ENCODE measurements at regions not wholly inside any gene's neighbourhood (a gene's known extent, or its start where the extent isn't known, plus 50 kb on each side); places are given as distances from the start of the nearest gene placed in this dataset.

DNA sequence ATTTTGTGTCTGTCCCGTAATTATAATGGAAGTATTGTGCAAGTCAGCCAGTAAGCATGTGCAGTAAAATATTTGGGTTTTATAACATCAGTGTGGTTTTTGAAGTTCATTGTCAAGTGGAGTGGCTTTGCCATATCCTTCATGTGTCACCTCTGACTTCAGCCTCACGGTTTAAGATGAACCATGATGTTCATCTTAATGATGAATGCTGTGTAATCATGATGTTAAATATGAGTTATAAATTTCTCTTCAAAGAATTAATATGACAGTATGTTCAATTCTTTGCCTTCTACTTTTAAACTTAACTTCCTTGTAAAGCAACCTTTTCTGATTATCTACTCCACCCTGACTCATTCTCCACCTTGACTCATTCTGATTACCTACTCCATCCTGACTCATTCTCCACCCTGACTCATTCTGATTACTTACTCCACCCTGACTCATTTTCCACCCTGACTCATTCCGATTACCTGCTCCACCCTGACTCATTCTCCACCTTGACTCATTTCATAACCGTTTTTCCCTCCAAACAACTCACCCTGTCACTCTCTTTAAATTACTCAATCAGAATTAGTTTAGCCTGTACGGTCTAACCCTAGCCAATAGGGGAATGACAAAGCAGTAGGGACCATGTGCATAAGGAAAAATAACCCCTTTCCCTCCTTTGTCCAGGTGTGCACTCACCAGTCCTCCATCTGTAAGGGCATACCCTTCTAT lies 50.3 kb upstream of the ANKRD10 start:
- peak; percentile 71 for DNase-seq (ENCODE audit: extremely low read depth, low read depth)
- no peak overlapping the region for H3K4me3 ChIP-seq (replicated peaks; ENCODE audit: low read depth, low read length)
- TF ChIP-seq, protein P1, sequence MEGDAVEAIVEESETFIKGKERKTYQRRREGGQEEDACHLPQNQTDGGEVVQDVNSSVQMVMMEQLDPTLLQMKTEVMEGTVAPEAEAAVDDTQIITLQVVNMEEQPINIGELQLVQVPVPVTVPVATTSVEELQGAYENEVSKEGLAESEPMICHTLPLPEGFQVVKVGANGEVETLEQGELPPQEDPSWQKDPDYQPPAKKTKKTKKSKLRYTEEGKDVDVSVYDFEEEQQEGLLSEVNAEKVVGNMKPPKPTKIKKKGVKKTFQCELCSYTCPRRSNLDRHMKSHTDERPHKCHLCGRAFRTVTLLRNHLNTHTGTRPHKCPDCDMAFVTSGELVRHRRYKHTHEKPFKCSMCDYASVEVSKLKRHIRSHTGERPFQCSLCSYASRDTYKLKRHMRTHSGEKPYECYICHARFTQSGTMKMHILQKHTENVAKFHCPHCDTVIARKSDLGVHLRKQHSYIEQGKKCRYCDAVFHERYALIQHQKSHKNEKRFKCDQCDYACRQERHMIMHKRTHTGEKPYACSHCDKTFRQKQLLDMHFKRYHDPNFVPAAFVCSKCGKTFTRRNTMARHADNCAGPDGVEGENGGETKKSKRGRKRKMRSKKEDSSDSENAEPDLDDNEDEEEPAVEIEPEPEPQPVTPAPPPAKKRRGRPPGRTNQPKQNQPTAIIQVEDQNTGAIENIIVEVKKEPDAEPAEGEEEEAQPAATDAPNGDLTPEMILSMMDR (IDR thresholded peaks at IDR 0.05; ENCODE audit: low read depth, low read length, missing control alignments) = no peak

Measured in HFF-Myc (cell line).